Liver (tissue), 3 donors: ENCODE measurements at regions not wholly inside any gene's neighbourhood (a gene's known extent, or its start where the extent isn't known, plus 50 kb on each side); places are given as distances from the start of the nearest gene placed in this dataset.

Experiments used
- RAD21 ChIP-seq, 2 donors: IDR thresholded peaks; 2 replicates each; pipeline ENCODE4 v1.6.1; 2016; ENCODE audit warnings: antibody characterized with exemption in 2 of 2, mild to moderate bottlenecking in 2 of 2
- REST ChIP-seq: IDR thresholded peaks from 2 replicates; pipeline ENCODE4 v1.6.1; 2016; ENCODE audit warnings: antibody characterized with exemption, mild to moderate bottlenecking
- SP1 ChIP-seq: IDR thresholded peaks from 2 replicates; pipeline ENCODE4 v1.6.1; 2018; ENCODE audit warnings: antibody characterized with exemption, mild to moderate bottlenecking
- TF ChIP-seq, protein P1 (sequence below): fragments of 150-350 bp; IDR thresholded peaks from 2 replicates; pipeline ENCODE4 v1.5.1; 2017; ENCODE audit warnings: improper control_type of control experiment, low read depth, low read length; ENCODE audit not compliant: missing input control
- donor health status: healthy.
- donor health status: healthy.

GRCh38 chrX:69226459-69227158, 61.4 kb upstream of the PJA1 start:
- TF ChIP-seq, protein P1, sequence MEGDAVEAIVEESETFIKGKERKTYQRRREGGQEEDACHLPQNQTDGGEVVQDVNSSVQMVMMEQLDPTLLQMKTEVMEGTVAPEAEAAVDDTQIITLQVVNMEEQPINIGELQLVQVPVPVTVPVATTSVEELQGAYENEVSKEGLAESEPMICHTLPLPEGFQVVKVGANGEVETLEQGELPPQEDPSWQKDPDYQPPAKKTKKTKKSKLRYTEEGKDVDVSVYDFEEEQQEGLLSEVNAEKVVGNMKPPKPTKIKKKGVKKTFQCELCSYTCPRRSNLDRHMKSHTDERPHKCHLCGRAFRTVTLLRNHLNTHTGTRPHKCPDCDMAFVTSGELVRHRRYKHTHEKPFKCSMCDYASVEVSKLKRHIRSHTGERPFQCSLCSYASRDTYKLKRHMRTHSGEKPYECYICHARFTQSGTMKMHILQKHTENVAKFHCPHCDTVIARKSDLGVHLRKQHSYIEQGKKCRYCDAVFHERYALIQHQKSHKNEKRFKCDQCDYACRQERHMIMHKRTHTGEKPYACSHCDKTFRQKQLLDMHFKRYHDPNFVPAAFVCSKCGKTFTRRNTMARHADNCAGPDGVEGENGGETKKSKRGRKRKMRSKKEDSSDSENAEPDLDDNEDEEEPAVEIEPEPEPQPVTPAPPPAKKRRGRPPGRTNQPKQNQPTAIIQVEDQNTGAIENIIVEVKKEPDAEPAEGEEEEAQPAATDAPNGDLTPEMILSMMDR: no peak
- TF ChIP-seq RAD21 (IDR thresholded peaks at IDR 0.05) (no peak), REST (no peak), SP1 (no peak)
